ENCODE measurements at regions not wholly inside any gene's neighbourhood (a gene's known extent, or its start where the extent isn't known, plus 50 kb on each side); places are given as distances from the start of the nearest gene placed in this dataset.

- TF ChIP-seq ZBTB21 (tag by site-specific recombination; IDR thresholded peaks at IDR 0.05) (no peak), CTCF (tag by site-specific recombination; IDR thresholded peaks at IDR 0.05) (no peak), ZNF776 (tag by site-specific recombination; IDR thresholded peaks at IDR 0.05; ENCODE audit: borderline replicate concordance) (no peak), PRDM1 (tag by site-specific recombination; IDR thresholded peaks at IDR 0.05) (no peak), ZNF133 (tag by site-specific recombination; IDR thresholded peaks at IDR 0.05) (no peak), MEIS1 (CRISPR knock-in tag; IDR thresholded peaks at IDR 0.05; ENCODE audit: borderline replicate concordance) (no peak), ZNF138 (tag by site-specific recombination; IDR thresholded peaks at IDR 0.05; ENCODE audit: borderline replicate concordance) (no peak), ZBTB20 (tag by site-specific recombination; IDR thresholded peaks at IDR 0.05) (no peak), ZNF140 (tag by site-specific recombination; IDR thresholded peaks at IDR 0.05) (no peak)
- TF ChIP-seq, protein P1, sequence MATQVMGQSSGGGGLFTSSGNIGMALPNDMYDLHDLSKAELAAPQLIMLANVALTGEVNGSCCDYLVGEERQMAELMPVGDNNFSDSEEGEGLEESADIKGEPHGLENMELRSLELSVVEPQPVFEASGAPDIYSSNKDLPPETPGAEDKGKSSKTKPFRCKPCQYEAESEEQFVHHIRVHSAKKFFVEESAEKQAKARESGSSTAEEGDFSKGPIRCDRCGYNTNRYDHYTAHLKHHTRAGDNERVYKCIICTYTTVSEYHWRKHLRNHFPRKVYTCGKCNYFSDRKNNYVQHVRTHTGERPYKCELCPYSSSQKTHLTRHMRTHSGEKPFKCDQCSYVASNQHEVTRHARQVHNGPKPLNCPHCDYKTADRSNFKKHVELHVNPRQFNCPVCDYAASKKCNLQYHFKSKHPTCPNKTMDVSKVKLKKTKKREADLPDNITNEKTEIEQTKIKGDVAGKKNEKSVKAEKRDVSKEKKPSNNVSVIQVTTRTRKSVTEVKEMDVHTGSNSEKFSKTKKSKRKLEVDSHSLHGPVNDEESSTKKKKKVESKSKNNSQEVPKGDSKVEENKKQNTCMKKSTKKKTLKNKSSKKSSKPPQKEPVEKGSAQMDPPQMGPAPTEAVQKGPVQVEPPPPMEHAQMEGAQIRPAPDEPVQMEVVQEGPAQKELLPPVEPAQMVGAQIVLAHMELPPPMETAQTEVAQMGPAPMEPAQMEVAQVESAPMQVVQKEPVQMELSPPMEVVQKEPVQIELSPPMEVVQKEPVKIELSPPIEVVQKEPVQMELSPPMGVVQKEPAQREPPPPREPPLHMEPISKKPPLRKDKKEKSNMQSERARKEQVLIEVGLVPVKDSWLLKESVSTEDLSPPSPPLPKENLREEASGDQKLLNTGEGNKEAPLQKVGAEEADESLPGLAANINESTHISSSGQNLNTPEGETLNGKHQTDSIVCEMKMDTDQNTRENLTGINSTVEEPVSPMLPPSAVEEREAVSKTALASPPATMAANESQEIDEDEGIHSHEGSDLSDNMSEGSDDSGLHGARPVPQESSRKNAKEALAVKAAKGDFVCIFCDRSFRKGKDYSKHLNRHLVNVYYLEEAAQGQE (tag by site-specific recombination; IDR thresholded peaks at IDR 0.05) = no peak
- TF ChIP-seq, protein P2, sequence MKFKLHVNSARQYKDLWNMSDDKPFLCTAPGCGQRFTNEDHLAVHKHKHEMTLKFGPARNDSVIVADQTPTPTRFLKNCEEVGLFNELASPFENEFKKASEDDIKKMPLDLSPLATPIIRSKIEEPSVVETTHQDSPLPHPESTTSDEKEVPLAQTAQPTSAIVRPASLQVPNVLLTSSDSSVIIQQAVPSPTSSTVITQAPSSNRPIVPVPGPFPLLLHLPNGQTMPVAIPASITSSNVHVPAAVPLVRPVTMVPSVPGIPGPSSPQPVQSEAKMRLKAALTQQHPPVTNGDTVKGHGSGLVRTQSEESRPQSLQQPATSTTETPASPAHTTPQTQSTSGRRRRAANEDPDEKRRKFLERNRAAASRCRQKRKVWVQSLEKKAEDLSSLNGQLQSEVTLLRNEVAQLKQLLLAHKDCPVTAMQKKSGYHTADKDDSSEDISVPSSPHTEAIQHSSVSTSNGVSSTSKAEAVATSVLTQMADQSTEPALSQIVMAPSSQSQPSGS (tag by site-specific recombination; IDR thresholded peaks at IDR 0.05; ENCODE audit: low read depth) = no peak
These were observed 56.8 kb upstream of the EMCN start for GRCh38 chr4:100574607-100575006.

All from HEK293 (cell line).